SK-N-DZ (cell line): ENCODE measurements at regions not wholly inside any gene's neighbourhood (a gene's known extent, or its start where the extent isn't known, plus 50 kb on each side); places are given as distances from the start of the nearest gene placed in this dataset.

Experiments
- DNase-seq: peaks from one replicate; pipeline ENCODE4 v3.0.0-alpha.2; 2015; ENCODE audit warnings: low spot score

- no peak for DNase-seq
Measured at GRCh38 chr14:34023824-34024767, 73.2 kb upstream of the EGLN3 start.

- DNase-seq: no peak
Measured at GRCh38 chr14:34021096-34021495, 70.2 kb upstream of the EGLN3 start.

GRCh38 chr14:34020014-34020413 lies 69.1 kb upstream of the EGLN3 start:
- DNase-seq: no peak

GRCh38 chr14:34018564-34019244 lies 67.8 kb upstream of the EGLN3 start:
- no peak for DNase-seq

- no peak for DNase-seq
Measured at GRCh38 chr14:34018125-34018524, 67.3 kb upstream of the EGLN3 start.

- DNase-seq: no peak
Measured at GRCh38 chr14:34015383-34015782, 64.5 kb upstream of the EGLN3 start.

- no peak for DNase-seq
Measured at GRCh38 chr14:34014936-34015335, 64.1 kb upstream of the EGLN3 start.

- DNase-seq: no peak
Measured at GRCh38 chr14:34013721-34014060, 62.8 kb upstream of the EGLN3 start.

- DNase-seq: no peak
Measured at GRCh38 chr14:34012978-34013720, 62.3 kb upstream of the EGLN3 start.

- DNase-seq: no peak
Measured at GRCh38 chr14:34012369-34012768, 61.5 kb upstream of the EGLN3 start.

GRCh38 chr14:34009956-34010355 lies 59.1 kb upstream of the EGLN3 start:
- no peak for DNase-seq

- DNase-seq: no peak
Measured at GRCh38 chr14:34007902-34008301, 57.0 kb upstream of the EGLN3 start.

- no peak for DNase-seq
Measured at GRCh38 chr14:34005901-34006300, 55.0 kb upstream of the EGLN3 start.

- DNase-seq: no peak
Measured at GRCh38 chr14:34004881-34005280, 54.0 kb upstream of the EGLN3 start.

GRCh38 chr14:34003691-34004090 lies 52.8 kb upstream of the EGLN3 start:
- DNase-seq: no peak

- no peak for DNase-seq
Measured at GRCh38 chr14:34003082-34003668, 52.3 kb upstream of the EGLN3 start.
